ENCODE measurements at regions not wholly inside any gene's neighbourhood (a gene's known extent, or its start where the extent isn't known, plus 50 kb on each side); places are given as distances from the start of the nearest gene placed in this dataset.

DNA sequence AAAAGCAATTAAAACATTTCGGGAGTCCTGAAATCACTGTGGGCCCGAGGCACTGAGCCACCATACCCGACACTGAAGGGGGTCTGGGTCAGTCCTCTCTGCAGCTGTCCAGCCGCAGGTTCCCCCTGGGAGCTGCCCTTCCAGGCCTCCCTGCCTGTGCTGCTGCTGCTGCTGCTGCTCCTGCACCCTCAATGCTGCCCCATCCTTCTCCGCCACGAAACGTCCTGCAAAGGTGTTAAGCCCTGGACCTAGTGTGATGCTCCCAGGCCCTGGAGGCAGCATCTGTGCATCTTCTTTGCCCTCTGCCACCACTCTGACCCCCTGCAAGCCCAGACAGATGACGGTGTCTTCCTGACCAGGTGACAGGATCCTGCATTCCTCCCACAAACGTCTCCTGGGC, 513.3 kb downstream of the NPHP4 start:
- Histone ChIP-seq H3K4me1 (no peaks in the 10 kb centered on the region), H3K27me3 (peaks cover 0 to 60% (median 36%) of the 10 kb centered on the region in 7 donors), H3K27ac (no peak overlapping the region), H3K36me3 (no peaks in the 10 kb centered on the region), H3K9me3 (no peaks in the 10 kb centered on the region), H3K4me3 (no peak overlapping the region)
- intact Hi-C loops (cut with DNase I), result no loop called here
- 70 to 72% methylated on average over 9 of the region's 9 CpGs for WGBS, 2 donors
- no peak for ATAC-seq
- TF ChIP-seq CTCF (IDR thresholded peaks at IDR 0.05), result no peak
- no peak for DNase-seq

GRCh38 chr1:5478156-5478695, 514.0 kb downstream of the NPHP4 start:
- Histone ChIP-seq H3K27me3 (peaks cover 0 to 63% (median 29%) of the 10 kb centered on the region in 7 donors), H3K36me3 (no peaks in the 10 kb centered on the region), H3K27ac (no peak overlapping the region), H3K4me3 (no peak overlapping the region), H3K9me3 (no peaks in the 10 kb centered on the region), H3K4me1 (no peaks in the 10 kb centered on the region)
- ATAC-seq, result no peak
- DNase-seq, result no peak
- TF ChIP-seq CTCF (IDR thresholded peaks at IDR 0.05), result no peak
- WGBS, 2 donors, result 78 to 79% methylated on average over 6 of the region's 6 CpGs
- intact Hi-C loops (cut with DNase I), result no loop called here

- 59 to 64% methylated on average over 11 of the region's 11 CpGs for WGBS, 2 donors
- DNase-seq (peak in 1 of 2 donors; percentile 16), ATAC-seq (peak in 2 of 8 donors; percentile 26 to 42)
- intact Hi-C loops (cut with DNase I), result no loop called here
- no peaks in the 10 kb centered on the region for H3K9me3 ChIP-seq
- no peaks in the 10 kb centered on the region for H3K4me1 ChIP-seq
- no peak overlapping the region for H3K27ac ChIP-seq
- no peaks in the 10 kb centered on the region for H3K36me3 ChIP-seq
- TF ChIP-seq CTCF (IDR thresholded peaks at IDR 0.05), result no peak
- H3K27me3 ChIP-seq, result peaks cover 0 to 59% (median 33%) of the 10 kb centered on the region in 7 donors
- H3K4me3 ChIP-seq, result no peak overlapping the region
Observed at GRCh38 chr1:5477716-5478115, 514.5 kb downstream of the NPHP4 start.

DNA sequence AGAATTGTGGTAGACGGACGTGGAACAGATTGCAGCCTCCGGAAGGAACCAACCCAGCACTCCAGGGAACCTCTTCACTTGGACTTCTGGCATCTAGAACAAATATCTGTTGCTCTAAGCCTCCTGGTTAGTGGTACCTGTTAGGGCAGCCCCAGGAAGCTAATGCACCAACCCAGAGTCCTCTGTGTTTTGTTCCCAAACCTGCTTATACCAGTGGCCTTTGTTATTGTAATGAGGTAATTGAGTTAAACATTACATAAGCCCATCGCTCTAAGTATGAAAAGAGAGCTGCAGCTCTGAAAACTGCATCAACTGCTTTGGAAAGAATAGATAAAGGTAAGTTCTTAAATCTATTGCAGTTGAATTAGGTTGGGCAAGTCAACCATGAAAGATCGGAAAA, 516.7 kb downstream of the NPHP4 start:
- ATAC-seq (no peak), DNase-seq (no peak)
- no peaks in the 10 kb centered on the region for H3K9me3 ChIP-seq
- no peak overlapping the region for H3K4me3 ChIP-seq
- H3K36me3 ChIP-seq, result no peaks in the 10 kb centered on the region
- intact Hi-C loops (cut with DNase I), result no loop called here
- WGBS, 2 donors, result 81 to 84% methylated on average over 5 of the region's 5 CpGs
- no peaks in the 10 kb centered on the region for H3K4me1 ChIP-seq
- TF ChIP-seq CTCF (IDR thresholded peaks at IDR 0.05), result no peak
- H3K27me3 ChIP-seq, result peaks cover 0 to 45% (median 18%) of the 10 kb centered on the region in 7 donors
- no peak overlapping the region for H3K27ac ChIP-seq

All from heart right ventricle (tissue), 16 donors.